HG03039 (cell line): ENCODE measurements at regions not wholly inside any gene's neighbourhood (a gene's known extent, or its start where the extent isn't known, plus 50 kb on each side); places are given as distances from the start of the nearest gene placed in this dataset.

Experiments used
- ATAC-seq: cut with Tn5 transposase; IDR thresholded peaks from one replicate; pipeline ENCODE4 v1.9.1; 2021; ENCODE audit warnings: mild to moderate bottlenecking, moderate library complexity; ENCODE audit not compliant: unreplicated experiment

- ATAC-seq = no peak
These were observed 50.9 kb upstream of the RAP1GDS1 start for GRCh38 chr4:98210281-98210680.

- ATAC-seq = no peak
These were observed 52.1 kb upstream of the RAP1GDS1 start for GRCh38 chr4:98209111-98209510.

- ATAC-seq = peak; percentile 56
These were observed 57.0 kb upstream of the RAP1GDS1 start for GRCh38 chr4:98204236-98204553.

- peak; percentile 80 for ATAC-seq
These were observed 57.6 kb upstream of the RAP1GDS1 start for GRCh38 chr4:98203332-98204235.

GRCh38 chr4:98202907-98203306, 58.3 kb upstream of the RAP1GDS1 start:
- no peak for ATAC-seq

- ATAC-seq = no peak
These were observed 56.0 kb upstream of the STPG2 start for GRCh38 chr4:98199247-98199646.

- no peak for ATAC-seq
These were observed 51.7 kb upstream of the STPG2 start for GRCh38 chr4:98195005-98195404.

GRCh38 chr4:98193459-98194105, 50.3 kb upstream of the STPG2 start:
- no peak for ATAC-seq
